Erythroblast (primary cell): ENCODE measurements at regions not wholly inside any gene's neighbourhood (a gene's known extent, or its start where the extent isn't known, plus 50 kb on each side); places are given as distances from the start of the nearest gene placed in this dataset.

ENCODE experiments used
- GATA1 ChIP-seq: IDR thresholded peaks from 2 replicates; pipeline ENCODE4 v1.6.1; 2011; ENCODE audit warnings: low read depth, mild to moderate bottlenecking, control low read depth, low read length, moderate library complexity
- POLR2A ChIP-seq: IDR thresholded peaks from 2 replicates; pipeline ENCODE4 v1.6.1; 2011; ENCODE audit warnings: mild to moderate bottlenecking, low read length

- TF ChIP-seq POLR2A (no peak), GATA1 (no peak)
These were observed 75.1 kb upstream of the TMEM164 start for GRCh38 chrX:109927663-109928273.
